NCI-H2196 (cell line): ENCODE measurements at regions not wholly inside any gene's neighbourhood (a gene's known extent, or its start where the extent isn't known, plus 50 kb on each side); places are given as distances from the start of the nearest gene placed in this dataset.
"Not testable (repeated sequence)": the region's sequence is repeated elsewhere in the genome, so short reads cannot be mapped to it uniquely, and the experiment has no call there.

Experiments
- DNase-seq: peaks from one replicate; lab custom pipeline; 2025; ENCODE audit not compliant: unreplicated experiment; lab: John Stamatoyannopoulos, UW

DNA sequence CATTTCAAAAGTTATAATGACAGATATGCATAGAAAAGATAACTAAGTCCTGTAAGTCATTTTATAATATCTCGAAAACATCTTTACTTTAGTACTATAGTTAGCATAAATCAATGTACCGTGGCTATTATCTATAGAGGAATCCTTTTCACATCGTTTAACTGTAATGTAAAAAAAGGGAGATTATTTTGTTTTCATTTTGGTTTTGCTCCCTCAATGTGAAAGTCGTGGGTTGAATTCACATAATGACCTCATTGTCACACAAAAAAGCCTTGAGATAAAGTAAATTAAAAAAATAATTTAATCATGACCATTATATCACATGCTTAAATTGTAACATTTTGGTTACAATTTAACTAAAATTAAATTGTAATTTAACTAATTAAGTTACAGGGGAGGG lies 560.5 kb upstream of the POT1 start:
- no peak for DNase-seq

DNA sequence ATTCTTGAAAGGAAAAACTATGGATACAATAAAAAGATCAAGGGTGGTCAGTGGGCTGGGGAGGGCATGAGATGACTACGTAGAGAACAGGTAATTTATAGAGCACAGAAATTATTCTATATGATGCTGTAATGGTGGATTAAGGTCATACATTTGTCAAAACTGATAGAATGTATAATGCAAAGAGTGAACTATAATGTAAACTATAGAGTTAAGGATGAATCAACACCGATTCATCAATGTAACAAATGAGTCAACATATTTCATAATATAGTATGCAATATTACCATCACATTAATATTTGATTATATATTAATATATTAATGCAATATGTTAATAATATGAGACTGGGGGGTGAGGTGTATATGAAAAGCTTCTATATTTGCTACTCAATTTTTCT lies 555.6 kb upstream of the POT1 start:
- no peak for DNase-seq

DNA sequence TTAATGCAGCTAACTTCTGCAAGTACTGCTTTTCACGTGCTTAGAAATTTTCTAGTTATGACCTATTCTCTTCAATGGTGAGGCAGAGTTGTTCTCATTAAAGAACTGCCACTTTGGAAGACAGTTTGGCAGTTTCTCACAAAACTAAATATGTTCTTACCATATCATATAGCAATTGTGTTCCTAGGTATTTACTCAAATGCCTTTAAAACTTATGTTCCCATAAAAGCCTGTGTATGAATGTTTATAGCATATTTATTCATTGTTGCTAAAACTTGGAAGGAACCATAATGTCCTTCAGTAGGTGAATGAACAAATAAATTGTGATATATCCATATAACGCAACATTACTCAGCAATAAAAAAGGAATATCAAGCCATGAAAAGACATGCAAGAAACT lies 555.1 kb upstream of the POT1 start:
- no peak for DNase-seq

DNA sequence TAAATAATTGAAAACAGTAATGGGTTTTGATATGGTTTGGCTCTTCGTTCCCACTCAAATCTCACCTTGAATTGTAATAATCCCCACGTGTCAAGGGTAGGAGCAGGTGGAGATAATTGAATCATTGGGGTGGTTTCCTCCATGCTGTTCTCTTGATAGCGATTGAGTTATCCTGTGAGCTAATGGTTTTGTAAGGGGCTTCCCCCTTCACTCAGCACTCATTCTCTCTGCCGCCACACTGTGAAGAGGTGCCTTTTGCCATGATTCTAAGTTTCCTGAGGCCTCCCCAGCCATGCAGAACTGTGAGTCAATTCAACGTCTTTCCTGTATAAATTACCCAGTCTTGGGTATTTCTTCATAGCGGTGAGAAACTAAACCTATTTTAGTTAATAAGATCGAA lies 551.7 kb upstream of the POT1 start:
- no peak for DNase-seq

DNA sequence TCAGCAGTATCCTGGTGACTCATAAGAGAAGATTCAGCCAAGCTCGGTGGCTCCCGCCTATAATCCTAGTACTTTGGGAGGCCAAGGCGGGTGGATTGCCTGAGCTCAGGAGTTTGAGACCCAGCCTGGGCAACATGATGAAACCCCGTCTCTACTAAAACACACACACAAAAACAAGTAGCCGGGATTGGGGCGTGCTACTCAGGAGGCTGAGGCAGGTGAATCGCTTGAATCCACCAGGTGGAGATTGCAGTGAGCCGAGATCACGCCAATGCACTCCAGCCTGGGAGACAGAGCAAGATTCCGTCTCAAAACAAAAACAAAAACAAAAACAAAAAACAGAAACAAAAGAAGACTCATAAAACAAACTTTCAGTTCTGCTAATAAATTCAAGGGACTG lies 551.1 kb upstream of the POT1 start:
- DNase-seq, result no peak

DNA sequence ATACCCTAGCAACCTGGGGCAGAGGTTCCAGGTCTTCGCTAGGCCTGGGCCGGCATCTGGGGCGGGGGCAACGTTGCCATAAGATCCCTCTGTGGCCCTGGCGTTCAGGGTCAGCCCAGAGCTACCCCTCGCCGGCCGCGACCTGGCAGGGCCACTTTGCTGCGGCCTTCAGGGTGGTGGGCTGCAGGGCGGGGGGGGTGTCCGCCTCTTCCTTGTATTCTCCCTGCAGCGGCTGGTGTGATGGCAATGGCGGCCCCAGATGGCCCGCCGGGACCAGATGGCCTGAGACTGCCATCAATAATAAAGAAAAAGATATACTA lies 539.2 kb upstream of the POT1 start:
- no peak for DNase-seq

DNA sequence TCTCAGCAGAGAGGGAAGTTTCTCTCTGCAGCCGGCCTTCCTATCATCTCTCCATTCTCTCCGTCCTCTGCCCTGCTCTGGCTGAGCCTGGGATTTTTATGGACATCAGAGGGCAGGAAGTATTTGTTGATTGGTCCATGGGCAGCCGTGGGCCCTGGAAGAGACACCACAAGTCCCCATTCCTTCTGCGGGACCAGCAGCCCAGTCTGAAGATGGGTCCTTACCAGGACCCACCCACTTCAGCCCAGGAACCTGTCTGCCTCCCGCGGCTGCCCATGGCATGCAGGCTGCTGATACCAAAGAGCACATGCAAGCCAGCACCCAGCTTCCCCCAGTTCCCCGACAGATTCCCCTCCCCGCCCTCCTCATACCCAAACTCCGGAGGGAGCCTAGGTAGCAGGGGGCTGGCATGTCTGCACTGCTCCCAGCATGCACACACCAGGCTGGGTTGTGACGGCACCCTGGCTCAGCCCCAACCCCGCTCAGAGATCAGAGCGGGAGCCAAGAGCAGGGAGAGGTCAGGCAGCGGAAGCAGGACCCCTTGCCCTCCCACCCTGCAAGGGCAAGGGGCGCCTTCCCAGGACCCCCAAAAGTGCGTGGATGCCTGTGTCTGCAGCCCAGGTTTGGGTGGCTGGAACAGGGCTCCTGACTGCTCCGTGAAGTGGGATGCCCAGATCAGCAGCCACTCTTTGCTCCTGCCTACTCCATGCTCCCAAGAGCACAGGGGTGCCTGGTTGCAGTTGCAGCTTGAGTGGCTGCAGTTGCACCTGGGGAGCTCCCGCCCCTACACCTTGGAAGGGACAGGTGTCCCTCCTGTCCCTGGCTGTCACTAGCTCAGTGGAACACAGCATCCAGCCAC lies 538.6 kb upstream of the POT1 start:
- DNase-seq, result no peak

DNA sequence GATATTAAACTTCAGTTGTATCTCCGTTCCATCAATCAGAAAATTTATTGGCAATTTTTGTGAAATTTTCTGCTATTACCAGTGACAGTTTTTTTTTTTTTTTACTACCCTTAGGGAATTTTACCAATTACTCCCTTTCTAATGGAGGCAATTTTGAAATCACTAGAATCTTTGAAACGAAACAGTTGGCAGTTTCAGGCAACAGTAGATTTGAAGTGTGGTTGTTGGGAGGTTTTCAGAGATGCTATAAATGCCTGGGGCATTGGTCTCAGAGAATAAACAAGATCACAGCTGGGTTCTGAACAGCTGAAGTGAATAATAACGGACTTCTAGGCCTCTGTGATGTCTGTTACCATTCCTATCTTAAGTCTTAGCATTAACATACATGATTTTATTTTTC lies 535.9 kb upstream of the POT1 start:
- no peak for DNase-seq

DNA sequence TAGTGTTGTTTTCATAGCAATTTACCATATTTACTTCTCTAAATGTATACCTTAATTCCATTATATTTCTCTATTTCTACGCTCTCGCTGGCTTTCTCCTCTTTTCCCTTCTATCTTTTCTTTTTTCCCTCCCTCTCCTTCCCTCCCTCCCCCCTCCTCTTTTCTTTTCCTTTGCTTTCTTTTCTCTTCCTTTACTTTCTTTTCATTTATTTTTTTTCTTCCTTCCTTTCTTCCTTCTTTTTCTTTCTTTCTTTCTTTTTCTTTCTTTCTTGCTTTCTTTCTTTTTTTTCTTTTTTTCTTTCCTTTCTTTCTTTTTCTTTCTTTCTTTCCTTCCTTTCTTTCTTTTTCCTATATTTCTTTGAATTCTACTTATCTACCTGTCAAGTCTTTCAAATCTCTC lies 533.0 kb upstream of the POT1 start:
- no peak for DNase-seq

DNA sequence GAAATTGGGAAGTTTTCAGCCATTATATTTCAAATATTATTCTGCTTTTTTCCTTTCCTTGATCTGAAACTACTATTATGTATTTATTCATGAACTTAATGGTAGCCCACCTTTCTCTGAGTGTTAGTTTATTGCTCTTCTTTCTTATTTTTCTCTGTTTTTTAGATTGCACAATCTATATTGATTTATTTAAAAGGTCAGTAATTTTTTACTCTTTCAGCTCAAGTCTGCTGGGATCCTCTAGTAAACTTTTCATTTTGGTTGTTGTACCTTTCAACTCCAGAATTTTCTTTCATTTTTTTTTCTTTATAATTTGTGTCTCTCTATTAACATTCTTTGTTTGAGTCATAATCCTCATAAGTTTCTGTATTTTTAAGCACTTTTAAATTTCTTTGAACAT lies 529.4 kb upstream of the POT1 start:
- DNase-seq, result no peak

DNA sequence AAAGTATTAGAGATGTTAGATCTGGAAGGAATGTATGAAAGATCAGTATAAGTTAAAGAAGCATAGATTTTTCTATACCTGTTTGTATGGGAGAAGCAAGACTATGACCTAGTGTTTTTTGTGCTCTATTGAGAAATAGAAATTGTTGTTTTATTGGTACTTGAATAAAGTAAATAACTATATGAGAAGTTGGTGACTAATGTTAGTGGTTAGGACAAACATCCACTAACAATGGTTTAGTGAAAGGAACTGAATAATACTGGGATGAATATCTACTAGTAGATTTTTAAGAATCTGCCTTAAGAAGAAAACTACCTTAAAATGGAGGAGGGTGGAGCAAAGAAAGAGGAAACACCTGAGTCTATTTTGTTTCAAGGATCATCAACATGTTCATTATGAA lies 521.1 kb upstream of the POT1 start:
- no peak for DNase-seq

DNA sequence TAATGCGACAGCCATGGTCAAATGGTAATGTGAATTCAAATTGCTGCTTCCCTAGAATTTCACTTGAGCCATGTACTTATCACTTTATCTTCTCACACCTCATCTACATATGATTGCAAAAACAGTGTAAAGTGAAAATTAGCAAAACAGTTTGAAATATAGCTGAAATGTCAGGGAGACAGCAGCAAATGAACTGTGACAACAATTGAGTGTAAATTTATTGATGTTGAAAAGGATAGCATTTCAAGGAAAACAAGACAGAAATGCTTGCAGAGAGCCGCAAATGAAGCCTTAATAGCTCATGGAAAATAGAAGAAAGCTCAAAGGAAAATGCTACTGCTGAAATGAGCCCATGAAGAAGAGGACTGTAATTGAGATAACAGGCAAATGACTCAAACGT lies 516.2 kb upstream of the POT1 start:
- no peak for DNase-seq

DNA sequence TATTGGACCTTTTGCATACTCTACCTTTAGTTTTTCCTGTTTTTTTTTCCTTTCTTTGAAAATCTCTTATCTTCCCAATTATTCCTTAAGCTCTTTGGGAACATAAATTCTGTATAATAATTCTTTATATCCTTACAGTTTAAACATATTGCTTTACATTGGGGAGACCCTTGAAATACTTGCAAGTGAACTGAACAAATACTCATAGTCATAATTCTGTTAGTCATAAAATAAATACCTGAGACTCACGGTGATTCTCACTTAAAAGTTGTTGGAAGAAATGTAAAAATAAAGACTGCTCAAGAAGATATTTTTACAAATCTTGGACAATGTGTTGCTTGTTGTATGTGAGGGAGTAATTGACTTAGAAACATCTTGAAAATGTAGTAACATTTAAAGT lies 515.2 kb upstream of the POT1 start:
- DNase-seq, result no peak

DNA sequence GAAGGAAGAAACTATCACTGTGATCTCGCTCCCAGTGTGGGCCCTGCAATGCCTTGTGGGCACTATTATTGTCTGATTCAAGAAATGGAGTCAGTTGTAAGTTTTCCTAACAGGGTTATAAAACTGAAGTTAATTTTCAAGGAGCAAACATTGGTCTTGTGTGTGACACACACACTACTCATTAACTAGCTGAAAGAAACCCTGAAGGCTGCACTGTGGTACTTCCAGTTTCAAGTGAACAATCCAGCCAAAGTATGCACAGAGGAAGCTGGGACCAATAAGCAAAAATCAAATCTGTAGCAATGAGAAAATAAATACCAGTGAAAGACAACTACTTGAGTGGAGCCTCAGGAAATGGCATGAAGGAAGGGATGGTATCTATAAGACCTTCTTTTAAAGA lies 506.6 kb upstream of the POT1 start:
- DNase-seq, result no peak

DNA sequence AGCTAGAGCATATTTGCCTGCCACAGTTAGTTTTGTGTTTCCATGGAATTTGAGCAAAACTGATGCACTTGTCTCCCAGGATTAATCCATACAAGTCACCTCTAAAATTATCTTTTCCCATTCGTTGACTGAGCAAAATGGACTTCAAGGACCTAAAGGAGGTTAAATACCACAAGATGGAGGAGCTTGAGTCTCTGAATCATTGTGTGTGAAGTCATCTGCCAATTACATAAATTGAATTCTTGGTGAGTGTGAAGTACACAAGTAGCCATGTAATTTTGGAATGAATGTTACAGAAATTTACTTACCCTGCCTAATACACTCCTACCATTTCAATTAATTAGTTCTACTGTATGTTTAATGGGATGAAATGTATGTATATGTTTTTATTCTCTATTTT lies 501.7 kb upstream of the POT1 start:
- no peak for DNase-seq

DNA sequence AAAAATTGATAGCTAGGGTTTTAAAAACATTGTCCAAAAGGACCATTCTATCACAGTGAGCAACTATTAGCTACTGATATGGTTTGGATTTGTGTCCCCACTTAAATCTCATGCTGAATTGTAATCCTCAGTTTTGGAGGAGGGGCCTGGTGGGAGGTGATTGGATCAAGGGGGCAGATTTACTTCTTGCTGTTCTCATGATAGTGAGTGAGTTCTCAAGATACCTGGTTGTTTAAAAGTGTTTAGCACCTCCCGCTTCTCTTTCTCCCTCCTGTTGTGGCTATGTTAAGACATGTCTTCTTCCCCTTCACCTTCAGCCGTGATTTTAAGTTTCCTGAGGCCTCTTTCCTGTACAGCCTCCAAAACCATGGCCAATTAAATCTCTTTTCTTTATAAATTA lies 500.4 kb upstream of the POT1 start:
- DNase-seq, result no peak

DNA sequence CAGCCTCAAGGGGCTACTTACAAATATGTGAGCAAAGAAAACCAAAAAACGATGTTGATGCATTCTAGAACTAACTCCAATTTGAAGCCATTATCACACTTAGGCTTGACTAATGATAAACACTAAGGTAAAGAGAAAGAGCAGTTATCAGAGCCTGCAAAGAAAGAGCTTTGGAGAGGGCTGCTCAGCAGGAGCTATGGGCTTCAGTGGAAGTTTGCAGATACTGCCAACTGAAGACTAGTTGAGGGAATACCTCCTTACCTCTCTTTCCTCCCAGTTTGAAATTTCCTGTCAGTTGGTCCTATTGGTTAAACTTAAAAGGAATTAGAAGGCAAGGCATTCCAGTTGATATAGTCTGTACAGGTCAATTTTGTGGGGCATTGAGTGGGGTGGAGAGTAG lies 498.1 kb upstream of the POT1 start:
- DNase-seq, result no peak

DNA sequence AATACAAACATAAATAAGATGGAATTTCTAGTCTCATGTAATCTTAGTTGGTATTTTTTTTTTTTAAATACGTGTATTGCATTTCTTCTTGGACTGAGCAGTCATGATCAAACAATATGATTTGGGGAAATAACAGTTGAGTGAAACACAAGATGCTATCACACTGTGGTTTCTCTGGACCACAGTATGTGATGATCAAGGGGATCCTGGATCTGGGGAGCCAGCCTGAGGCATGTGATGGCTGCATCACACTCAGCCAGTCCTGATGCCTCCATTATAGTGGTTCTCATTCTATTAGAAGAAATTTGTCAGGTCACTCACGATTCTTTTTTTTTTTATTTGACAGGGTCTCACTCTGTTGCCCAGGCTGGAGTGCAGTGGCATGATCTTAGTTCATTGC lies 495.9 kb upstream of the POT1 start:
- DNase-seq, result no peak

DNA sequence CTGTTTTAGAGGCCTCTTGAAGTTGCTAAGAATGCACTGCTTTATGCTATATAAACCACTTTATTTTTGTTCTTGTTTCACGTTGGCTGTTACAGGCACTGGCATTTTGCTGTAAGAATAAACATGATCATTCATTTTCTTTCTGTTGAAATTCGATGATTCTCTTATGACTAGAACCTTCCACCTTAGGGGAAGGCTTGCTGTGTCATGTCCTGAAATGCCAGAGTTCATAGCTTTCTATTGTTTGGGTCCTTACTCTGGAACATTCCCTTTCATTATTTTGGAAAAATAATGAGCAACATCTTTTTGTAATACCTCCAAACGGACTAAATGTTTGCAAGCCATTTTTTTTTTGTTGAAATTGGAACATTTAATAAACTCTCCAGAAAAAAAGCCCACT lies 495.1 kb upstream of the POT1 start:
- no peak for DNase-seq

DNA sequence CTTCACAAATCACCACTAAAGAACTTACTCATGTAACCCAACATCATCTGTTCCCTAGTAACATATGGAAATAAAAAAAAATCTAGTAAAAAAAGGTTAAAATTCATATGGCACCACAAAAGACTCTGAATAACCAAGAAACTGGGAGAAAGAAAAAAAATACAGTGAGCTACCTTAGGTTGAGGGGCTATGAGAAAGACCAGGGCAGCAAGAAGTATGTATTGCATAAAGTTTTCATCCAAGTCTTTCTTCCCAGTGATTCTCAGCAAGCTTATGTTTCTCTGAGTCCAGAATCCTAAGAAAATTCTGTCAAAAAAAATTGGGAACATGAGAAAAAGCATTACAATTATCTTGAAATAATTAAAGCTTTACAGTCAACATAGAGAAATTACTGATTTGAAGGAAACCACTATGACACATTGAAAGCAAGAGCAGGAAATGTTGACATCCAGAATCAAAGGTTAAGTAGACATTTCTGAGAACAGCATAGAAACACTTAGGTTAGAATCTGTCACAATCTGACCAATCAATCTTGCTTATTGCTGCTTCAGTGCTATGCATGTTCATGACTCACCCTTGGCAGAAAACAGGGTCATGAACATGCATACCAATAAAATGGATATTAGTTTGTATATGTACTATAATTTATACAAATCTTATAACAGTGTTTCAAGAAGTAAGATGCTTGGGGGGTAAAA lies 494.0 kb upstream of the POT1 start:
- no peak for DNase-seq

DNA sequence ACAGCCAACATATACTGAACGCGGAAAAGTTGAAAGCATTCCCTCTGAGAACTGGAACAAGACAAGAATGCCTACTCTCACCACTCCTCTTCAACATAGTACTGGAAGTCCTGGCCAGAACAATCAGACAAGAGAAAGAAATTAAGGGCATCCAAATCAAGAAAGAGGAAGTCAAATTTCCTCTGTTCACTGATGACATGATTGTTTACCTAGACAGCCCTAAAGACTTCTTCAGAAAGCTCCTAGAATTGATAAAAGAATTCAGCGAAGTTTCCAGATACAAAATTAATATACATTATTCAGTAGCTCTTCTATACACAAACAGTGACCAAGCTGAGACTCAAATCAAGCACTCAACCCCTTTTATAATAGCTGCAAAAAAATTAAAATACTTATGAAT lies 491.8 kb upstream of the POT1 start:
- DNase-seq, result not testable (repeated sequence)

DNA sequence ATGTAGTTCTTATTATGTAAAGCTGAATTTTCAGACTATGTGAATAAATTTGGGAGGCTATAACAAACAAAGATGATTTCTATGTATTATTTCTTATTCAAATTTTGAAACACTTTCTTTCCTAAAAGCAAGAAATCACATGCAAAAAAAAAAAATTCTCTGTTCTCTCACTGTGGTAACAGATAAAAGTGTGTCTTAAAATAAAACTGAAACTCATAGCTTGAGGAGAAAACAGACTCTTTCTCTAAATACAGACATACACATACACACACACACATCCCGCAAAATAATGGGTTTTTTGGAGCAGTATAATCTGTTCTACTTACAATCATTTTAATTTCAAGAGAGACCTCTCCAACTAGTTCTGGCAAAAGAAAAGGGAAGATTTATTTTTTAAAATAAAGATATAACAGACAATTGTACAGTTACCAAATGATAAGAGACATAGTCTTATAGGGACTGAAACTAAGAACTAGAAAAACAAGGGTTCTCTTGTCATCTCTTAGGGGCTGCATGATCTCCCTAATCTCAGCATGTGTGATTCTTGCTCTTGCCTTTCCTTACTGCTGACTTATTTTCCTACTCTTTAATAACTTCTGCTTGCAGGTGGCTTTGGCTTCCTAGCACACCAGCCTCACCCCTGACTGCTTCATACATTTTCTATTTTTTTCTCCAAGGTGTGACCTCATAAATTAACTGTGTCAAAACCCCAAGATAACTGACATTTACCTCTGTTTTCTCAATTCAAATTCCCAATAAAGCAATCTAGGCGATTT lies 483.5 kb upstream of the POT1 start:
- no peak for DNase-seq
